ENCODE measurements at regions not wholly inside any gene's neighbourhood (a gene's known extent, or its start where the extent isn't known, plus 50 kb on each side); places are given as distances from the start of the nearest gene placed in this dataset.

- no peak for DNase-seq (ENCODE audit: low read depth in 4 of 4, low spot score in 1 of 4)
These were observed 722.6 kb downstream of the TLE4 start for GRCh38 chr9:80294318-80294717.

GRCh38 chr9:80292231-80292630 is 720.5 kb downstream of the TLE4 start:
- DNase-seq (ENCODE audit: low read depth in 4 of 4, low spot score in 1 of 4): no peak

GRCh38 chr9:80285326-80285725 is 713.6 kb downstream of the TLE4 start:
- no peak for DNase-seq (ENCODE audit: low read depth in 4 of 4, low spot score in 1 of 4)

- no peak for DNase-seq (ENCODE audit: low read depth in 4 of 4, low spot score in 1 of 4)
These were observed 711.0 kb downstream of the TLE4 start for GRCh38 chr9:80282766-80283165.

GRCh38 chr9:80259079-80259478 is 687.3 kb downstream of the TLE4 start:
- no peak for DNase-seq (ENCODE audit: low read depth in 4 of 4, low spot score in 1 of 4)

- no peak for DNase-seq (ENCODE audit: low read depth in 4 of 4, low spot score in 1 of 4)
These were observed 680.0 kb downstream of the TLE4 start for GRCh38 chr9:80251778-80252177.

- no peak for DNase-seq (ENCODE audit: low read depth in 4 of 4, low spot score in 1 of 4)
These were observed 670.3 kb downstream of the TLE4 start for GRCh38 chr9:80242022-80242421.

- DNase-seq (ENCODE audit: low read depth in 4 of 4, low spot score in 1 of 4): no peak
These were observed 664.0 kb downstream of the TLE4 start for GRCh38 chr9:80235752-80236151.

GRCh38 chr9:80233906-80234305 is 662.1 kb downstream of the TLE4 start:
- DNase-seq (ENCODE audit: low read depth in 4 of 4, low spot score in 1 of 4): no peak

- no peak for DNase-seq (ENCODE audit: low read depth in 4 of 4, low spot score in 1 of 4)
These were observed 661.5 kb downstream of the TLE4 start for GRCh38 chr9:80233102-80233843.

- DNase-seq (ENCODE audit: low read depth in 4 of 4, low spot score in 1 of 4): no peak
These were observed 659.8 kb downstream of the TLE4 start for GRCh38 chr9:80231318-80232236.

GRCh38 chr9:80223897-80224296 is 652.1 kb downstream of the TLE4 start:
- DNase-seq (ENCODE audit: low read depth in 4 of 4, low spot score in 1 of 4): no peak

GRCh38 chr9:80222466-80223169 is 650.9 kb downstream of the TLE4 start:
- DNase-seq (ENCODE audit: low read depth in 4 of 4, low spot score in 1 of 4): no peak

GRCh38 chr9:80218328-80218727 is 646.6 kb downstream of the TLE4 start:
- DNase-seq (ENCODE audit: low read depth in 4 of 4, low spot score in 1 of 4): no peak

GRCh38 chr9:80213613-80214012 is 641.8 kb downstream of the TLE4 start:
- no peak for DNase-seq (ENCODE audit: low read depth in 4 of 4, low spot score in 1 of 4)

GRCh38 chr9:80208696-80209095 is 636.9 kb downstream of the TLE4 start:
- no peak for DNase-seq (ENCODE audit: low read depth in 4 of 4, low spot score in 1 of 4)

GRCh38 chr9:80204054-80204453 is 632.3 kb downstream of the TLE4 start:
- DNase-seq (ENCODE audit: low read depth in 4 of 4, low spot score in 1 of 4): no peak

- DNase-seq (ENCODE audit: low read depth in 4 of 4, low spot score in 1 of 4): no peak
These were observed 625.9 kb downstream of the TLE4 start for GRCh38 chr9:80197661-80198060.

GRCh38 chr9:80191108-80191507 is 619.3 kb downstream of the TLE4 start:
- DNase-seq (ENCODE audit: low read depth in 4 of 4, low spot score in 1 of 4): no peak

GRCh38 chr9:80188579-80188978 is 616.8 kb downstream of the TLE4 start:
- no peak for DNase-seq (ENCODE audit: low read depth in 4 of 4, low spot score in 1 of 4)

- DNase-seq (ENCODE audit: low read depth in 4 of 4, low spot score in 1 of 4): no peak
These were observed 613.5 kb downstream of the TLE4 start for GRCh38 chr9:80185112-80185738.
